Smooth muscle cell (in vitro differentiated cells): ENCODE measurements at regions not wholly inside any gene's neighbourhood (a gene's known extent, or its start where the extent isn't known, plus 50 kb on each side); places are given as distances from the start of the nearest gene placed in this dataset.

Source experiments
- DNase-seq: peaks from one replicate; lab custom pipeline; 2025; ENCODE audit not compliant: unreplicated experiment; lab: John Stamatoyannopoulos, UW
- H2AFZ ChIP-seq: fragments of 200-600 bp; sonication (generic); 2 replicates; pipeline ENCODE4 v1.6.0; 2016; ENCODE audit warnings: antibody characterized with exemption, low read depth, mild to moderate bottlenecking
- H3F3A ChIP-seq: fragments of 200-600 bp; sonication (generic); 2 replicates; pipeline ENCODE4 v1.6.0; 2017; ENCODE audit warnings: antibody characterized with exemption, low read depth
- H3K27ac ChIP-seq: fragments of 200-600 bp; sonication (generic); 2 replicates; pipeline ENCODE4 v1.5.1; 2016; ENCODE audit warnings: low read depth, mild to moderate bottlenecking
- H3K27me3 ChIP-seq: fragments of 200-600 bp; sonication (generic); 2 replicates; pipeline ENCODE4 v1.6.1; 2016; ENCODE audit warnings: low read depth, mild to moderate bottlenecking
- H3K36me3 ChIP-seq: fragments of 200-600 bp; sonication (generic); 2 replicates; pipeline ENCODE4 v1.5.1; 2016; ENCODE audit warnings: low read depth
- H3K4me1 ChIP-seq: fragments of 200-600 bp; sonication (generic); 2 replicates; pipeline ENCODE4 v1.5.1; 2016; ENCODE audit warnings: low read depth
- H3K4me2 ChIP-seq: fragments of 200-600 bp; sonication (generic); 2 replicates; pipeline ENCODE4 v1.6.0; 2016; ENCODE audit warnings: mild to moderate bottlenecking
- H3K4me3 ChIP-seq: fragments of 200-600 bp; sonication (generic); 2 replicates; pipeline ENCODE4 v1.5.1; 2016; ENCODE audit warnings: mild to moderate bottlenecking
- H3K79me2 ChIP-seq: fragments of 200-600 bp; sonication (generic); 2 replicates; pipeline ENCODE4 v1.6.0; 2016; ENCODE audit warnings: low read depth, mild to moderate bottlenecking
- H3K9ac ChIP-seq: fragments of 200-600 bp; sonication (generic); 2 replicates; pipeline ENCODE4 v1.6.0; 2016; ENCODE audit warnings: low read depth
- H3K9me3 ChIP-seq: fragments of 200-600 bp; sonication (generic); replicated peaks from 2 replicates; pipeline ENCODE4 v1.5.1; 2016; ENCODE audit warnings: low read depth
- H4K20me1 ChIP-seq: fragments of 200-600 bp; sonication (generic); 2 replicates; pipeline ENCODE4 v1.6.0; 2016; ENCODE audit warnings: low read depth
- WGBS: methylation state at CpG from one replicate; pipeline ENCODE4 v1.1.7; 2016; ENCODE audit warnings: low lambda C conversion rate; 5-methylcytosine and 5-hydroxymethylcytosine counted together
- TF ChIP-seq, protein P1 (sequence below): fragments of 200-600 bp; sonication (generic); IDR thresholded peaks from 2 replicates; pipeline ENCODE4 v1.5.1; 2017; ENCODE audit warnings: borderline replicate concordance, mild to moderate bottlenecking, antibody characterized with exemption; ENCODE audit not compliant: insufficient read depth, poor library complexity, severe bottlenecking

DNA sequence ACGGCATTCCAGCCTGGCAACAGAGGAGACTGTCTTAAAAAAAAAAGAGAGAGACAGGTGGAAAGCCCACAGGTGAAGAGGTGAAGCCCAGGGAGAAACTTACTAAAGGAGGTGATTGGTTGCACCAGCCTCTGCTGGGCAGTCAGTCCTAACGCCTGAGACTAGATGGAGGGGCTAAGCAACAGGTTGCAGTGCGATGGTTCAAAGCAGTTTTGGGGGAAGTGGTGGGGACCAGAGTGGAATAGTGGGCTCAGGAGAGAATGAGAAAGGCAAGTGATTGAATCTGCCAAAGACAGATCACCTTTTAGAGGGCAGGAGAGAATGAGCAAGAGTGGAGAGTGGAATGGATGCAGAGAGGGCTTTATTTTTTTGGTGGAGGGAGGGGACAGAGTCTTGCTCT, 100.0 kb upstream of the KCTD7 start:
- DNase-seq: no peak
- H3K9ac ChIP-seq: no peak overlapping the region
- H3K27ac ChIP-seq: no peak overlapping the region
- H4K20me1 ChIP-seq: no peaks in the 10 kb centered on the region
- no peak overlapping the region for H2AFZ ChIP-seq
- H3K9me3 ChIP-seq: no peaks in the 10 kb centered on the region
- H3K36me3 ChIP-seq: no peaks in the 10 kb centered on the region
- TF ChIP-seq, protein P1, sequence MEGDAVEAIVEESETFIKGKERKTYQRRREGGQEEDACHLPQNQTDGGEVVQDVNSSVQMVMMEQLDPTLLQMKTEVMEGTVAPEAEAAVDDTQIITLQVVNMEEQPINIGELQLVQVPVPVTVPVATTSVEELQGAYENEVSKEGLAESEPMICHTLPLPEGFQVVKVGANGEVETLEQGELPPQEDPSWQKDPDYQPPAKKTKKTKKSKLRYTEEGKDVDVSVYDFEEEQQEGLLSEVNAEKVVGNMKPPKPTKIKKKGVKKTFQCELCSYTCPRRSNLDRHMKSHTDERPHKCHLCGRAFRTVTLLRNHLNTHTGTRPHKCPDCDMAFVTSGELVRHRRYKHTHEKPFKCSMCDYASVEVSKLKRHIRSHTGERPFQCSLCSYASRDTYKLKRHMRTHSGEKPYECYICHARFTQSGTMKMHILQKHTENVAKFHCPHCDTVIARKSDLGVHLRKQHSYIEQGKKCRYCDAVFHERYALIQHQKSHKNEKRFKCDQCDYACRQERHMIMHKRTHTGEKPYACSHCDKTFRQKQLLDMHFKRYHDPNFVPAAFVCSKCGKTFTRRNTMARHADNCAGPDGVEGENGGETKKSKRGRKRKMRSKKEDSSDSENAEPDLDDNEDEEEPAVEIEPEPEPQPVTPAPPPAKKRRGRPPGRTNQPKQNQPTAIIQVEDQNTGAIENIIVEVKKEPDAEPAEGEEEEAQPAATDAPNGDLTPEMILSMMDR: no peak
- H3K4me2 ChIP-seq: no peak overlapping the region
- 98% methylated on average over 3 of the region's 3 CpGs for WGBS
- H3K79me2 ChIP-seq: no peaks in the 10 kb centered on the region
- H3K27me3 ChIP-seq: no peaks in the 10 kb centered on the region
- H3K4me1 ChIP-seq: no peaks in the 10 kb centered on the region
- no peak overlapping the region for H3K4me3 ChIP-seq
- H3F3A ChIP-seq: no peaks in the 10 kb centered on the region

DNA sequence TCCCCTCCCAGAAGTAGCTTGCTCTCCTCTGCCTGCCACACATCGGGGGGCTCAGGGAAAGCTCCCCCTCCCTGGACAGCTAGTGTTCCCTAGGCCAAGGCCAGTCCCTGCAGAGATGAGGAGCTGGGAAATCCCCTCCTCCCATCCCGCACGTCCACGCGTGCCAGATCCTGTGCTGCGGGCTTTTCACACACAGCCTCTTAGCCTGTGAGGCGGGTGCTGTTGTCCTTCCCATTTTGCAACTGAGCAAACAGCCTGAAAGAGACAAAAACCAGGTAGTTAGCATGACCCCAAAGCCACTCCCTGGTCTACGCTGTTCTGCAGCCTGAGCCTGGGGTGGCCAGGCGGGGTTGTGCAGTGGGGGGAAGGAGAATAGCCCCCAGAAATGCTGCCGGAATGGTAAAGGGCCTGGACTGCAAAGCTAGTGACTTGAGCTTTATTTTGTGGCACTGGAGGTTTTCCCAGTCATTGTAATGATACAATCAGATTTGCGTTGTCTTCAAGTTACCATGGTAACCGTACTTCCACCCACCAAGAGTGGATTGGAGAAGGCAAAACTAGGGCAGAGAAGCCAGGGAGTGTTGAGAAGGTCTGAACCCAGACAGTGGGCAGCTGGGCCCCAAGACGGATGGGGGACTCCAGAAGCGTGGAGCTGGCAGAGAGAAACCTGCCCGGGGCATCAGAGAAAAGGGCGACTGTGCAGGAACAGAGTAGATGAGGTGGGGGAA, 98.6 kb upstream of the KCTD7 start:
- Histone ChIP-seq H3K36me3 (no peaks in the 10 kb centered on the region), H3K79me2 (no peaks in the 10 kb centered on the region), H2AFZ (no peak overlapping the region), H3K9me3 (no peaks in the 10 kb centered on the region), H3K27ac (no peak overlapping the region), H3K9ac (no peak overlapping the region), H3F3A (no peaks in the 10 kb centered on the region), H4K20me1 (no peaks in the 10 kb centered on the region), H3K27me3 (no peaks in the 10 kb centered on the region), H3K4me3 (no peak overlapping the region), H3K4me2 (no peak overlapping the region), H3K4me1 (no peaks in the 10 kb centered on the region)
- no peak for DNase-seq
- TF ChIP-seq, protein P1: no peak
- WGBS: 91% methylated on average over 16 of the region's 16 CpGs

DNA sequence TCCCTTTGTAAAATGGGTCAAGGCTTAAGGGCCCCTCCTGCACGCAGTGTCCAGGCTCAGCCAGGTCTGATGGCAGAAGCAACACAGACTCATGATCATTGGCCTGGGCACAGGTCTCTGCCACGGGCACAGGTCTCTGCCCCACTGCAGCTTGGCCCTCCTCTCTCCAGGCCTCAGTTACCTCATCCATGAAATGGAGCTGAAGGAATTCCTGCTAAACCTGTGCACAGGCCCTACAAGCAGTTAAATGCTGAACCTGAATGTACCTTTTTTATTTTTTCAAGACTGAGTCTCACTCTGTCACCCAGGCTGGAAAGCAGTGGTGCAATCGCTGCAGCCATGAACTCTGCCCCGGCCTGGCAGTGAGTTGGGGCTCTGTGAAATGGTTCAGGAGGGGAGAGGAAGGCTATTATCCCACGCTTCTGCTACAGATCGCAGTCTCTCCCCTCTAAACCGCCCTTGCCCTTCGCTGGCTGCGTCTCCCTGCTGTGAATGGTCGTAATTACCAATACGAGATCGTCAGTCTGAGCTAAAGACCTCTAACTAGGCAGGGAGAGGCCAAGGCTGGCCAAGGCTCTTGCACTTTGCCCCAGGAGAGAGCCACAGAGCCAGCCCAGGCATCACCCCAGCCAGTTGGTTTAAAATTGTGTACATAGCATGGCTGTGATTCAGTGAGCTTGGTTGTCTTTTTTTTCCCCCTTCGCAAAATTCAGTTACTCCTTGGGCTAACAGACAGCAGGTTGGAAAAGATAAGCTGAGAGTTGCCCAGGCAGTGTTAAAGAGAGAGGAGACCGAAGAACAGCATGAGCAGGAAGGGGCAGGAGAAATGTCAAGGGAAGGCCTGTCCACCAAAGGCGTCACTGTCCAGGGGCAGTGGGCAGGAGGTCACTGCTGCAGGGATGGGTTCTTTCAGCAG, 93.0 kb upstream of the KCTD7 start:
- no peak overlapping the region for H3K4me3 ChIP-seq
- 95% methylated on average over 15 of the region's 15 CpGs for WGBS

More for the DNA sequence above, 93.0 kb upstream of the KCTD7 start:
- H3K27ac ChIP-seq: no peak overlapping the region
- H3K9me3 ChIP-seq: no peaks in the 10 kb centered on the region
- no peak for DNase-seq
- H2AFZ ChIP-seq: no peak overlapping the region
- no peak overlapping the region for H3K9ac ChIP-seq
- no peaks in the 10 kb centered on the region for H3K4me1 ChIP-seq
- no peaks in the 10 kb centered on the region for H3K36me3 ChIP-seq
- peaks cover 3% of the 10 kb centered on the region for H3K79me2 ChIP-seq
- no peaks in the 10 kb centered on the region for H3K27me3 ChIP-seq
- H4K20me1 ChIP-seq: no peaks in the 10 kb centered on the region
- no peak overlapping the region for H3K4me2 ChIP-seq
- TF ChIP-seq, protein P1: no peak
- H3F3A ChIP-seq: no peaks in the 10 kb centered on the region
